Left lung (tissue), 4 donors: ENCODE measurements at regions not wholly inside any gene's neighbourhood (a gene's known extent, or its start where the extent isn't known, plus 50 kb on each side); places are given as distances from the start of the nearest gene placed in this dataset.
A peak's percentile ranks its signal among the peaks of the same experiment; 100 is the strongest.
"Not testable (repeated sequence)": the region's sequence is repeated elsewhere in the genome, so short reads cannot be mapped to it uniquely, and the experiment has no call there.

Experiments used
- ATAC-seq: fragments of 200-7000 bp; cut with Tn5 transposase; one replicate; pipeline ENCODE4 v1.9.1; 2020; ENCODE audit warnings: moderate library complexity
- DNase-seq, 4 donors: peaks; one replicate each; pipeline ENCODE4 v3.0.0-alpha.2; 2013 to 2020
- H3K27ac ChIP-seq, 2 donors: fragments of 200-600 bp; sonication (generic) in 1 of 2; one replicate each; pipeline versions ENCODE4 v1.5.0 to v1.8.0; 2020 to 2021
- H3K27me3 ChIP-seq, 2 donors: fragments of 200-600 bp; sonication (generic) in 1 of 2; one replicate each; pipeline versions ENCODE4 v1.5.0 to v1.8.0; 2020 to 2021
- H3K36me3 ChIP-seq, 2 donors: fragments of 200-600 bp; sonication (generic) in 1 of 2; one replicate each; pipeline versions ENCODE4 v1.5.0 to v1.8.0; 2020 to 2021
- H3K4me1 ChIP-seq, 2 donors: fragments of 200-600 bp; one replicate each; pipeline ENCODE4 v1.8.0; 2021
- H3K4me3 ChIP-seq, 2 donors: fragments of 200-600 bp; sonication (generic) in 1 of 2; one replicate each; pipeline versions ENCODE4 v1.5.0 to v1.8.0; 2020 to 2021; ENCODE audit warnings: mild to moderate bottlenecking in 1 of 2
- H3K9me3 ChIP-seq, 2 donors: fragments of 200-600 bp; sonication (generic) in 1 of 2; one replicate each; pipeline versions ENCODE4 v1.5.0 to v1.8.0; 2020 to 2021
- CTCF ChIP-seq, 2 donors: fragments of 200-600 bp; sonication (generic) in 1 of 2; IDR thresholded peaks; one replicate each; pipeline versions ENCODE4 v1.5.0 to v1.8.0; 2021; ENCODE audit warnings: antibody characterized with exemption in 2 of 2
- intact Hi-C, 2 donors: fragments of 100-400 bp; cut with DNase I; formaldehyde crosslinking; loops; one replicate each; pipeline versions ENCODE4 v1.11.2 to v1.14.2; 2022
- donor health status: DM: no; HTN: yes; CAD: no.
- donor health status: DM: no; HTN: no; CAD: no.

- Histone ChIP-seq H3K36me3 (no peaks in the 10 kb centered on the region), H3K9me3 (no peaks in the 10 kb centered on the region), H3K27ac (no peak overlapping the region), H3K4me1 (no peaks in the 10 kb centered on the region), H3K4me3 (no peak overlapping the region), H3K27me3 (peaks cover 0 to 19% of the 10 kb centered on the region in 2 donors)
- intact Hi-C loops: no loop called here
- no peak for TF ChIP-seq CTCF (IDR thresholded peaks at IDR 0.05)
- DNase-seq (no peak), ATAC-seq (no peak)
These were observed 171.4 kb upstream of the HES1 start for GRCh38 chr3:193964517-193964880.

- H3K27ac ChIP-seq: no peak overlapping the region
- ATAC-seq (no peak), DNase-seq (no peak)
- intact Hi-C loops: no loop called here
- no peaks in the 10 kb centered on the region for H3K36me3 ChIP-seq
- H3K27me3 ChIP-seq: peaks cover 0 to 11% of the 10 kb centered on the region in 2 donors
- H3K4me3 ChIP-seq: no peak overlapping the region
- no peak for TF ChIP-seq CTCF (IDR thresholded peaks at IDR 0.05)
- peaks cover 10 to 18% of the 10 kb centered on the region in 2 donors for H3K4me1 ChIP-seq
- H3K9me3 ChIP-seq: no peaks in the 10 kb centered on the region
These were observed 167.5 kb upstream of the HES1 start for GRCh38 chr3:193968380-193968974.

- ATAC-seq (peak; percentile 57), DNase-seq (peak in 1 of 4 donors; percentile 56)
- H3K4me3 ChIP-seq, H3K27me3 ChIP-seq, H3K9me3 ChIP-seq, H3K36me3 ChIP-seq, H3K27ac ChIP-seq: not testable (repeated sequence)
- intact Hi-C loops: loop anchor here in 1 of 2 donors (10.0 kb wide), 1 partner anchor 175 kb away; no protein-coding TSS in a partner anchor
- TF ChIP-seq CTCF (IDR thresholded peaks at IDR 0.05): peak; percentile 28 to 31
- H3K4me1 ChIP-seq: peaks cover 18 to 28% of the 10 kb centered on the region in 2 donors
These were observed 165.7 kb upstream of the HES1 start for GRCh38 chr3:193970131-193970772.

GRCh38 chr3:193970773-193971206 is 165.2 kb upstream of the HES1 start:
- DNase-seq (peak in 2 of 4 donors; percentile 30 to 54), ATAC-seq (peak; percentile 43)
- Histone ChIP-seq H3K36me3 (no peaks in the 10 kb centered on the region), H3K4me1 (peaks cover 18 to 29% of the 10 kb centered on the region in 2 donors), H3K27me3 (peaks cover 0 to 9% of the 10 kb centered on the region in 2 donors), H3K4me3 (no peak overlapping the region), H3K27ac (peak overlapping the region in 1 of 2 donors; percentile 2), H3K9me3 (no peaks in the 10 kb centered on the region)
- intact Hi-C loops: loop anchor here in 1 of 2 donors (10.0 kb wide), 1 partner anchor 176 kb away; no protein-coding TSS in a partner anchor
- TF ChIP-seq CTCF (IDR thresholded peaks at IDR 0.05): no peak

- Histone ChIP-seq H3K27me3 (peaks cover 0 to 9% of the 10 kb centered on the region in 2 donors), H3K4me3 (no peak overlapping the region), H3K9me3 (no peaks in the 10 kb centered on the region), H3K4me1 (peaks cover 18 to 29% of the 10 kb centered on the region in 2 donors), H3K36me3 (no peaks in the 10 kb centered on the region), H3K27ac (peak overlapping the region in 1 of 2 donors; percentile 2)
- intact Hi-C loops: loop anchor here in 1 of 2 donors (10.0 kb wide), 1 partner anchor 177 kb away; no protein-coding TSS in a partner anchor
- peak; percentile 60 for ATAC-seq
- no peak for TF ChIP-seq CTCF (IDR thresholded peaks at IDR 0.05)
- DNase-seq: peak in 1 of 4 donors; percentile 46
These were observed 164.6 kb upstream of the HES1 start for GRCh38 chr3:193971261-193971751.
